HUDEP-2 (cell line): ENCODE measurements at regions not wholly inside any gene's neighbourhood (a gene's known extent, or its start where the extent isn't known, plus 50 kb on each side); places are given as distances from the start of the nearest gene placed in this dataset.

Experiments
- DNase-seq, 76 experiments: peaks; one replicate each; lab custom pipeline; 2025; ENCODE audit not compliant: unreplicated experiment in 76 of 76; lab: John Stamatoyannopoulos, UW

DNA sequence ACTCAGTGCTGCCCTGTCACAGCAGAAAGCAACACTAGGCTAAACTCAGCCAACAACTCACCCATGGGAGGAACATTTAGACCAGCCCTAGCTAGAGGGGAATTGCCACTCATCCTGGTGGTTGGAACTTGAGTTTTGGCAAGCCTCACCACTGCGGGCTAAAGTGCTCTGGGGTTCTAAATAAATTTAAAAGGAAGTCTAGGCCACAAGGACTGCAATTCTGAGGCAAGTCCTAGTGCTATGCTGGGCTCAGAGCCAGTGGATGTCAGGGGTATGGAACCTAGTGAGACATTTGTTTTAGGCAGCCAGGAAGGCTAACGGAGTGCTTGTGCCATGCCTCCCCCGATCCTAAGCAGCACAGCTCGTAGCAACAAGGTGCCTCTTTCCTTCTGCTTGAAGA, 78.0 kb downstream of the RGS13 start:
- DNase-seq = no peak

DNA sequence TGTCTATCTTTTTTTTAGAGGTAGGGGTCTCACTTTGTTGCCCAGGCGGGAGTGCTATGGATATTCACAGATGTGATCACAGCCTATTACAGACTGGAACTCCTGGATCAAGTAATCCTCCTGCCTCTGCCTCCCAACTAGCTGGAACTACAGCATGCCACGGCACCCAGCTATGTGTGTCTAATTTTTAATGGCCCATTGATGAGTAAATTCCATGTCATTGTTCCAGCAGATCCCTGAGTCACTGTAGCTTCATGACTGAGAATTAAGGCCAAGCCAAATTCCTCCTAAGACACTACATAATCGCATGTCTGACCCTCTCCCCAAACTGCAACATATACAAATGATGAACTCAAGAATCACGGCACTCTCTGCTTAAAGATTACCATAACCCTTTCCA, 84.2 kb upstream of the RGS2 start:
- no peak for DNase-seq

DNA sequence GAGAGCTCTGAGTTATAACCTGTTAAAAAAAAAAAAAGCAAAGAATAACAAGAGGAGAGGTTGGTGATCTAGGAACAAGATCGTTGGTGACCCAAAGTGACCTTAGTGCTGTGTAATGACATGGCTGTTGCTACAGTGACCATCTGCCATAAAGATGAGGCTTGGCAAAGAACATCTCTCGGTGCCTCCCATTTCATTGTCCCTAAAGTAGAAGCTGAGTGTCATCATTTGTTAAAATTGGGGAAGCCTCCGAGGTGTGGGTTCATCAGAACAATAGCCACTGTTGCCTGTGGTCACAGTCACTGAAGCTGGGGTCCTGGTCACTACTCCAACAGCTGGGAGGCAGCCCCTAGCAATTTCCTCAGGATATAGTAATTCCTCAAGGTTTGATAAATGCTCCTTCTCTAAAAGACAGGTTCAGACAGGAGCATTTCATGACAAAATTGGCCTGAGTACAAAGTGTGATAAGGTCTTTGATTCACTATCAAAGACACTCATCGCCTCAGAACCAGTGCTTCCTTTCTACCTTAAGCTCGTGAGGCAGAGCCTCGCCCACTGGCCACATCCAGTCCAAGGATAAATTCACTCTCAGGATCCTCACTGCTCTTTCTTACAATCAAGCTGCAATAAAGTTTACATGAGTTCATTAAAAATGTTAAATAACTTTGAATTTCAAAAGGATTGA, 81.9 kb upstream of the RGS2 start:
- DNase-seq = no peak

DNA sequence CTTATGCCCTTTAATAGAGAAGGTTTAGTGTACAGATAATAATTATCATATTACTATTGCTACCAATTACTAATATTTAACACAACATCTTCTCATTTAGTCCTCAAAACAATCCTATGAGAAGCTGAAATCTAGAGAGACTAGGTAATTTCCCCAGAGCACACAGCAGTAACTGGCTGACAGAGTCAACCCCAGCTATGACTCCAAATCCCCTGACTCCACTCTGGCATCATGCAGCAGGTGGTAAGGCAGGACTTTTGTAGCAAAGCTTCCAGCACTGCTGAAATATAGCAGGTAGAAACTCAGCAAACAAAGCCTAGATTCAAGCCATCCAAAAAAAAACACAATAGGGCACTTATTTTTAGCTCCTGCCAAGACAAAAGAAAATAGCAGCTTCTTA, 79.3 kb upstream of the RGS2 start:
- no peak for DNase-seq

DNA sequence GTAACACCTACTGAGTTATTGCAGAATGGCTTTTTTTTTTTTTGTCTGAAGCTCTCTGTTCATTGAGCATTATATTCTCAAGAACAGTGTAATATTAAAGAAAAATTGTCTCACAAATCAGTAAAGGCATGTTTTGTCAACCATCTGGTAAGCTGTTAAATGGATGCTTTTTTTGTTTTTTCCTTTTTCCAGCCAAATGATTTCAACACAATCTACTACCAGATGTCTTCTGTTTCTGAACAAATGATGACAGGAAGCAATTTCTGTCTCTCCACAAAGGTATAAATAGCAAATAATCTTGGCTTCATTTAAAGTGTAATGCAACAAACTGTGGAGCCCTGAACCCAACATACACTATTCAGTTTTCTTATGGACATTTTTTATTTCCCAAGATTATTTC, 78.6 kb upstream of the RGS2 start:
- no peak for DNase-seq

DNA sequence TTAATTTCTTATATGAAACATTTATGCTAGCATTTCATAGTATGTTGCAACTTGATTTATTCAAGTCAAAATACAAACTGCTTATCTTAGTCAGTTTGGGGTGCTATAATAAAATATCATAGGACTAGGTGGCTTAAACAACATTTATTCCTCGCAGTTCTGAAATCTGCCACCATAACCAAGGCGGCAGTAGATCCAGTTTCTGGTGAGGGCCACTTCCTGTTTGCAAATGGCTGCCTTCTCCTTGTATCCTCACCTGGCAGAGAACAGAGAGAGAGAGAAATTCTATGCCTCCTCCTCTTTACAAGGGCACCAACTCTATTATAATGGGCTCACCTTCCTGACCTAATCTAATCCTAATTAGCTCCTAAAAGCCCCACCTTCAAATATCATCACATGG, 76.1 kb upstream of the RGS2 start:
- peak in 9 of 76 experiments; percentile 2 to 30 (median 6) for DNase-seq

DNA sequence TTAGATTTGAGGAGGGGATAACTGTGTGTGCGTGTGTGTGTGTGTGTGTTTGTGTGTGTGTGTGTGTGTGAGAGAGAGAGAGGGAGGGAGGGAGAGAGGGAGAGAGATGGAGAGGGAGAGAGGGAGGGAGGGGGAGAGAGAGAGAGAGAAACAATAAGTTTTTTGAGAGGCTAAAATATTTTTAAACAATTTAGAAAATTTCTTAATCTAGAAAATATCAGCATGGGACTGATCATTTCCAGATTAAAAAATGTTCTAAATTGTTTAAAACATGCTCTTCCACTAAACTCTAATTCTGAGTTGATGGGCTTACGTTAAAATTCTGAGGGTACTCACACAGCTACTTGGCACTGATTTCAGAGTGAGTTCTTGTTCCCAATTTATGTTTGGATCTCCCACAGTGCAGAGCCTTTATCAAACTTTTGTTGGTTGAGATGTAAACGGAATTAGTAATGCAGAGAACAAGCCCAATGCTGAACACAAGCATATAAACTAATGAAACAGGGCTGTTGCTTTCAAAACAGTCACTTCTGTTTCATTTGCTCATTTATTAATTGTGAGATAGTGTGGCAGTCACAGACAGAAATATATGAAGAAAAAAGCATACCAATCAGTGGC, 73.4 kb upstream of the RGS2 start:
- no peak for DNase-seq

DNA sequence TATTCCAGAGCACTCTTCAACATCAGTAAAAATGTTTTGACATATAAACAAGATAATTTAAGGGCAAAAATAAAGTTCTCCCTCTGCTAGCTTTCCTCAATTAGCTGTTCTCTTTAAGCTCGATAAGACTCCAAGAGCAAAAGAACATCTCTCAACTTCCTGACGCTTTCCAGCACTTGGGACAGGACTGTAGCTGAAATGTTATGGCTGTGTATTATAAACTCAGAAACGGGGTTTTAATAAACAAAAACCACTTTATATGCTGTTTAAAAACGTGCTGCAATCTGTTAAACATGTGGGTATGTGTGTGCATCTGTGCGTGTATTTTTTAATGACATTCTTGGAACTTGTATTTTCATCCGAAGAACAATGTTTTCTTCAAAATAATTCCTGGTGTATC, 71.5 kb upstream of the RGS2 start:
- no peak for DNase-seq

DNA sequence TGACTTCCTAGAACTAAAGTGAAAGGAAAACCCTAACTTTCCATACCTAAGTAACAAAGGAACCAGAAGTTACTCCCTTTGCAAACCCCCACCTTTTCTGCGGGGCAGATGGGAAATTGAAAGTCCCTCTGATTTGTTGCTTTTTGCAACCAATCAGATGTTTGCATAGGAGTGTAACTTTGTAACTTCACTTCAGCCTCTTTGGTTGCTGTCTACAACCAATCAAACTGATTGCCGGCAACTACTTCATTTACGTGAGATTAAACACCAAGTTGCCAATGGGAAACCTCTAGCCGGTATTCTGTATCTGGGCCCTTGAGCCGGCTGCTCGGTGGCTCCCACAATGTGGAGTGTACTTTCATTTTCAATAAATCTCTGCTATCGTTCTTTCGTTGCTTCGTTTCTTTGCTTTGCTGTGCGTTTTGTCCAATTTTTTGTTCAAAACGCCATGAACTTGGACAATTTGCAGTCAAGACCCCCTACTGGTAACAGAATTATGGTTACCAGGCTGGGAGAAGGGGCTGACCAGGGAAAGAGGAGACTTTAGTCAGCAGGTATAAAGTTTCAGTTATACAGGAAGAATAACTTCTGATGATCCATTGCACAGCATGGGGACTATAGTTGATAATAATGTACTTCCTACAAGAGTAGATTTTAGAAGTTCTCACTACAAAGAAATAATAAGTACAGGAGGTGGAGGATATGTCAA, 69.2 kb upstream of the RGS2 start:
- DNase-seq = no peak

DNA sequence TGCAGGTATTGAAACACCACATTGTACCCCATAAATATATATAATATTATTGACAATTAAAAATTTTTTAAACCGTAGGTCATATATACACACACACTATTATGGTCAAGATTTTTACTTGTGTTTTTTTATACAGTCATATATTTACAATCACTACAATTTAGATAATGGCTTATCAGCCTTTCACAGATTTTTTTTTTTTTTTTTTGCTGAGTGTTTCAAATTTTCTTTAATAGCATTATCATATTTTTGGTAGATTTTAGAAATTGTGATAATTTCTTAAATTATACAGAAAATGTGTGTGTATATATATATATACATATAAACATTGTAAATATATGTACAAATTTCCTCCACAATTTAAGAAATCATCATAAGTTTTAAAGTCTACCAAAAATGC, 68.6 kb upstream of the RGS2 start:
- no peak for DNase-seq

DNA sequence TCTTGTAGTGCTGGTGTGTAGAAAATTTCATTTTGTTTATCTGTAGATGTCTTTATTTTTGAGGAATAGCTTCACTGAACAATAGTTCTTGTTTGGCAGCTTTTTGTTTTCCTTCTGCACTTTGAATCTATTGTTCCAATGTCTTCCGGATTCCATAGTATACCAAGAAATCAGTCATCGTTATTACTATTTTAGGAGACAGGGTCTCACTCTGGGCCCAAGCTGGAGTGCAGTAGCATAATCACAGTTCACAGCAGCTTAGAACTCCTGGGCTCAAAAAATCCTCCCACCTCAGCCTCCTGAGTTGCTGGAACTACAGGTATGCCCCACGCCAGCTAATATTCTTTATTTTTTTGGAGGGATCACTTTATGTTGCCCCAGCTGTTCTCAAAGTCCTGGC, 67.7 kb upstream of the RGS2 start:
- DNase-seq = no peak

DNA sequence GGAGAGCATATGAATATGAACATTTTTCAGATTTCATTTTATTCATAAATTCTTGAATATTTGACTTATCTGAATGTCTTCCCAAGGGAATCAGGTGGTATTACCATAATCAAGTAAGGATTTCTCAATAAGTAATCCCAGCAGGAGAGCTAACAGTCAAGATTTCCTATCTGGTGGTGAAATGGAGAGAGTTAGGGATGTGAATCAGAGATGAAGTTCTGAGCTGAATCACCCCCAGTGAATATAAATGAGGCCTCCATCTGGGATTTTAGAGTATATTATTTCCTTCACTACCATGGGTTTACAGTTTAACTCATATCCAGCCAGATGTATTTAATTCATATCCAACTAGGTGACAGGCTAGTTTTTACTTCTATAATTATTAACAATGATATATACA, 61.5 kb upstream of the RGS2 start:
- DNase-seq = no peak

DNA sequence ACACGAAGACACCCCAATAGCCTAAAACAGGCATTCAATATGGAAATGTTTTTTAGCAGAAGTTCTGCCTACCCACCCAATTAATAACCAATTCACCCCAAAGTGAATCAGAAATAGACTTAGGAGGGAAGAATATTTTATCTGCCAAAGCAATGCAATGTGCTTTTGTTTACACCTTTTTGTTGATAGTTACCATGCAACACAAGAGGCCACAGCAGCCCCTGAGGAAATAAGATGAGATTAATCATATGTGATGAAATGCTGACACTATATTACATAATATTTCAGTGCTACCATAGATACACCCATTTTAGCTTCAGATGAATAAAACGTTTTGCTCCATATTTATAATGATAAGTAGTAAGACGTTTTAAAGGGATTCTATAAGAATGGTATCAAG, 60.9 kb upstream of the RGS2 start:
- no peak for DNase-seq

DNA sequence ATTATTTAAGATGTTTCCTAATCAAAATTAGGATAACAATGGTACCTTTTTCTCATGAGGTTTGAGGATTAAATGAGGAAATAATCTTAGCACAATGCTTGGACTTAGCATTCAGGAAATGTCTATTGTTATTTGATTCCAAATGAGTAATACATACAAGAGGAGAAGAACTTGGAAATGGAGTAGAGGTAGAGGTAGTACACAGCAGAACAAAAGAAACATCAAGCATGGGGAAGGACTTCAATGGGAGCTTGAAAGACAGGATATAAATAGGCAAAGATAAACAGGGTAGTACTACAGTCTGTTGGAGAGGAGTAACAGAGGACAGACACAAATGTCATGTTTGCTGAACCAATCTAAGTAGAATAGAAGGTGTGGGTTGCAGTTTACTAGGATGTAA, 59.5 kb upstream of the RGS2 start:
- no peak for DNase-seq

DNA sequence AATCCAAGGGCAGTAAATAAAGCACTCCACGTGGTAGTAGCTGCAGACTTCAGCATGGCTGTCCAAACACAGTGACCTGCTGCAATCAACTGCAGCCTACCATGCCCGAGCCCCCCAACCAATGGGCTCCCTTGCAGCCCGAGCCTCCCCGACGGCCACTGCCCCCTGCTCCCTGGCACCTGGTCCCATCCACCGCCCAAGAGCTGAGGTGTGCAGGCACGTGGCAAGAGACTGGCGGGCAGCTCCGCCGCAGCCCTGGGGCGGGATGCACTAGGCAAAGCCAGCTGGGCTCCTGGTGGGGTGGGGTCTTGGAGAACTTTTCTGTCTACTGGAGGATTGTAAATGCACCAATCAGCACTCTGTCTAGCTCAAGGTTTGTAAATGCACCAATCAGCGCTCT, 57.6 kb upstream of the RGS2 start:
- no peak for DNase-seq

DNA sequence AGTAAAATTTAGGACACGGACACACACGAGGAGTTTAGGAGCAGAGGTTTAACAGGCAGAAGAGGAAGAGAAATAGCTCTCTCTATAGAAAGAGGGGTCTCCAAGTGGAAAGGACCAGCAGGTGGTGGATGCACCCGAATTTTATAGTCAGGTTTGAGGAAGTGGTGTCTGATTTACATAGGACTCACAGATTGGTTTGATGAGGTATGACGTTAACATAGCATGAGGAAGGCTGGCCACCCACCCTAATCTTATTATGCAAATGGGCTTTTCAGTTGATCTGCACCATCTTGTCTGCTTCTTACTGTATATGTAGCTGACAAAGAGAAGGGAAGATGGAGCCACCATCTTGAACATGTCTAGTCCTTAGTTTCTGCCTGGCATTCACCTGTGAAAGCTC, 52.5 kb upstream of the RGS2 start:
- no peak for DNase-seq

DNA sequence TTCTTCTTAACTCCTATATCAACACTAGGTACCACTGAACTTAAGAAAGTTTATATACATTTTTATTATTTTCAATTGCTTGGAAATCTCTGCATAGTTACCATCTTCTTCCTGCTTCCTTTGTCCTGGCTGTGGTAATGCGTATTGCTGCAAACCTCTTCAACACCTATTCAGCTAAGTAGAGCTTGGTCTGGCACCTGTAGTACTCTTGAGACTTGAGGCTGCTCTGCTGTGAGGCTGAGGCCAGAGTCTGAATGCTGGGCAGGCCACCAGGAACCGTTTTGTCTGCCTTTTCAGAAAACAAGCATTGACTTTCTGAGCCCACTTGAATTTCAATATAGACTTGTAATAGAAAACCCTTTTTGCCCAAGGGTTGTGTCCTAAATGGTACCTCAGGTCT, 52.0 kb upstream of the RGS2 start:
- DNase-seq = no peak

DNA sequence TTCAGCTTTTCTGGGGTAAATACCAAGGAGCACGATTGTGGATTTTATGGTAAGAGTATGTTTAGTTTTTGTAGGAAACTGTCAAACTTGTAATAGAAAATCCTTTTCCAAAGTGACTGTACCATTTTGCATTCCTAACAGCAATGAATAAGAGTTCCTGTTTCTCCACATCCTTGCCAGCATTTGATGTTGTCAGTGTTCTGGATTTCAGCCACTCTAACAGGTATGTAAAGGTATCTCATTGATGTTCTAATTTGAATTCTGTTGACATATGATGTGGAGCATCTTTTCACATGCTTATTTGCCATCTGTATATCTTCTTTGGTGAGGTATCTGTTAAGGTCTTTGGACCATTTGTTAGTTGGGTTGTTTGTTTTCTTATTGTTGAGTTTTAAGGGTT, 50.3 kb upstream of the RGS2 start:
- DNase-seq = no peak
